ENCODE measurements at regions not wholly inside any gene's neighbourhood (a gene's known extent, or its start where the extent isn't known, plus 50 kb on each side); places are given as distances from the start of the nearest gene placed in this dataset.

DNA sequence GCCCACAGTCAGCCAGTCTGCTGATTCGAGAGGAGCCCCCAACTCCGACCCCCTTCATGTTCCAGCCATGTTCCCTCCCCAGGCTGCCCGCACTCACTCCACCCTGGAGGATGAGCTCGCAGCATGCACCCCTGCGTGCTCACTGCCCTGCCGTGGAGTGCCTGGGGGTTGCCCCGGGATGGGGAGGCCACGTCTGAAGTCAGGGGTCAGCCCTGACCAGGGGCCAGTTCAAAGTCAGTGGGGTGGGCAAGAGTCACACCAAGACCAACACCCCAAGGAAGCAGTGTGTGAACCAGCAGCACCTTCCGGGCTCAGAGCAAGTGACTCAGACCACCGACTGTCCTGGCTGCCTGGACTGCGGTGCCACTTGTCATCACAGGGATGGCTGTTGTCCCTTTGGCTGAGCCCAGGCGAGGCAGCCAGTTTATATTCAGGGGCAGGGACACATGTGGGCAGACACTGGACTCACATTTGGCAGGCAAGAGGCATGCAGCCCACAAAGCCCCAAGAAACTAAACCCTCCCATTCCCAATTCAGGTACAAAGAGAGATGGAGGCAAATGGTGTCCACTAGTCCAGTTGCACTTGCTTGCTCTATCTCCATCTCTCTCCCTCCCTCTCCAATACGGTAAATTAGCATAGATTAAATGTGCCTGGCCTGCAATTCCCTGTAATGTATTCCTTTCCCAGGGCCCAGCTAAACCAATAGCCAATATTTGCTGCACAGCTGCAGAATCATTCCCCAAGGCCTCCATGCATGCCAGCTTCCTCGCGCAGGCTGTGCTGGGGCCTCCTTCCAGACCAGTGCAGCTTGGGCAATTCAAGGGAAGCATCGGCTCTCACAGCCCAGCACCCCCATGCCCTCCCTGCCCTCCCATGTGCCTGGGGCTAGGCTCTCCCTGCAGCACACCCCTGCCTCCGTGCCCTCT lies 135.7 kb upstream of the IQSEC1 start:
- peak; percentile 41 for DNase-seq

DNA sequence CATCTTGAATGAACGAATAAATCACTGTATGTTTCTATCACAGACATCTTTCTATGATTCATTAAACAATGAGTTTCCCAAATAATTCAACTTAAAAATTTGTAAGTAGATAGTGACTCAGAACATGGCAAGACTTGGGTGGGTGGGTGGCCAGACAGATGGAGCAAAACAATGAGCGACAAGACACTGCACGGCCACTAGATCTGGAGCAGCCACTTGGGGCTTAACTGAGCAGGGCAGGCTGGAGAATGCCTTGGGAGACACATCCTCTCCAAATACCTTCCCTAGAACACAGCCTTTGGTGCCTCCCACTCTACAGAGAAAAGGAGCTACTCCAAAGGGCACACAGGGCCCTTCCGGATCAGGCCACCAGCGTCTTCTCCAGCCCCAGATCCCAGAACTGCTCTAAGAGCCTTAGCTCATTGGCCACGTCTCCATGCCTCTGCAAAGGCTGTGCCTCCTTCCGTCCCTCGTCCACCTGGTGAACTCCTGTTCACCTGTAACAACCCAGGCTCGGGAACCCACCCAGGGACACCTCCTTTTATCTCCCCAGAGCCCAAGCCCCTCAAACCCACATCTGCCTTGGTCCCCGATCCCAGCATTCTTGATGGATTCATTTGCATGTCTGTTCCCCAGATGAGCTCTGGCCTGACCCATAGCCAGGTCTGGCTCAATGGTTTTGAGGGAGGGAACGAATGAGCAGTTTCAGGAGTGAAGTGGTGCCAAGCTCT lies 134.9 kb upstream of the IQSEC1 start:
- DNase-seq: no peak

DNA sequence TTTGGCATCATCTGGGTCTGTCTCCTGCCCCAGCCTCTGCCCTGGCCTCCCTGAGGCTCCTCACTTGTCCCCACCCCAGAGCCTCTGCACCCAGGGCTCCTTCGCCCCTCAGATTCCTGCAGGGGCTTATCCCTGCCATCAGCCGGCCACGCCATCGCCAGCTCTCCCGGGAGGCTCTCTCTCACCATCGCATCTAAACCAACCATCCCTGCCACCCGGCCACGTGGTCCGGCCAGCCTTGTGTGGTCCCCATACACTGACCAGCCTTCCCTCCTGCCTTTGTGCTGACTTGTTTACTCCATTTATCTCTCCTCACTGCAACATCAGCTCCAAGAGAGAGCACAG lies 134.3 kb upstream of the IQSEC1 start:
- DNase-seq: no peak

DNA sequence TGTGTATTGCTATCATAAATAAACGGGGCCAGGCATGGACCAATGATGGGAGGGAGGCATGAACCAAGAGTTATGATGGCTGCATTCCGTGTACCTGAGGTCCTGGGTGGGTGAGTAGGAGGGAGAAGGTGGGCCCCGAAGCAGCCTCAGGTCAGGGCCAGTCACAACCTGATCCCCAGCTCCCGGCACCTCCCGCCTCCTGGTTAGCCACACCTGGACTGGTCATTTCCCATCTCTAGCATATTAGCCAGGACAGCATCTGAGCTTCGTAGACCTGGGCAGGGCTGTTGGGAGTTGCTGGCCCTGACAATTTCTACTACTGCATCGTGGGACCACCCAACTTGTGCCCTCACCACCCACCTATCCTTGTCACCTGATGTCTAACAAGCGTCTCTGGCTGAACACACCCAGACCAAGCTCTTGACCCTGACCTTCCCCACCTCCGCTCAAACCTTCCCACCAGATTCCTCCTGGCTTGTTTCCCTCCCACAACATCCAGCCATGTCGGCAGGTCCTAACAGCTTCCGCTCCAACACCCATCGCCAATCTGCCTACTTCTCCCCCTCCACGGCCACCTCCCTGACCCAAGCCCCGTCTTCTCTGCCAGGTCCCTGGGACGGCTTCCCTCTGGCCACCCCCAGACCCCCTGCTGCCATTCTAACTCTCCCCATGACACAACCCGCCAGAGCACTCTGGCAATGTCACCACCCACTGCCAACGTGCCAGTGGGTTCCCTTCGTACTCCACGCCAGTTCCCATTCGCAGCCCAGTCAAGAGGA lies 133.8 kb upstream of the IQSEC1 start:
- no peak for DNase-seq

DNA sequence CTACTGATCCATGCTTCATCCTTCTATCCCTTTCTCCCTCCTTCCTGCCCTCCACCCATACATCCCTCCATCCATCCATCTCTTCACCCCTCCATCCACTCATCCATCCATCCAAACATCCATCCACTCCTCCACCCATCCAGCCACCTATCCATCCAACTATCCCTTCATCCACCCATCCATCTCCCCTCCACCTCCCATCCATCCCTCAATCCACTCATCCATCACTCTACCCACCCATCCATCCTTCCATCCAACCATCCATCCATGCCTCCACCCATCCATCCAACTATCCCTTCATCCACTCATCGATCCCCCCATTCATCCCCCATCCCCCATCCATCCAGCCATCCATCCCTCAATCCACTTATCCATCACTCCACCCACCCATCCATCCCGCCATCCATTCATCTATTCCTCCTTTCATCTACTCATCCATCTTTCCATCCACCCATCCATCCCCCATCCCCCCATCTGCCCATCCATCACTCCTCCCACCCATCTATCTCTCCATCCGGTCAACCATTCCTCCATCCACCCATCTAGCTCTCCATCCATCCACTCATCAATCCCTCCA lies 132.4 kb upstream of the IQSEC1 start:
- DNase-seq: no peak

DNA sequence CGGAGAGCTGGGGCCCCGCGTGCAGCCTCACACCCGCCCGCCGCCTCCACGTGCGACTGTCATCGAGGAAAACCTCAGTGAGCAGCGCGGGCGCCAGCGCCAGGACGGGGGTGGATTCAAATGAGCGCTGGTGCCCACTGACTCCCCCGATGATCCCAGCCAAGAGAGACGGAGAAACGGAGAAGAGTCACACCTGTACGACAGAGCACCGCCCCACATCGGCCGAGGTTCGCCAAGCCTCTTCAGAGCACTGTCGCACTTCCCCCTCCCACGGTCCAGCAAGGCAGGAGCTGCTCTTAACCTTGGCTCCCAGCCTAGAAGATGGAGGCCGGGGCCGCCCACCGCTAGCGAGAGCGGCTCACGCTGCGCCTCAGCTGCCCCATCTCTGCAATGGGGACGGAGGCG lies 130.9 kb upstream of the IQSEC1 start:
- no peak for DNase-seq

DNA sequence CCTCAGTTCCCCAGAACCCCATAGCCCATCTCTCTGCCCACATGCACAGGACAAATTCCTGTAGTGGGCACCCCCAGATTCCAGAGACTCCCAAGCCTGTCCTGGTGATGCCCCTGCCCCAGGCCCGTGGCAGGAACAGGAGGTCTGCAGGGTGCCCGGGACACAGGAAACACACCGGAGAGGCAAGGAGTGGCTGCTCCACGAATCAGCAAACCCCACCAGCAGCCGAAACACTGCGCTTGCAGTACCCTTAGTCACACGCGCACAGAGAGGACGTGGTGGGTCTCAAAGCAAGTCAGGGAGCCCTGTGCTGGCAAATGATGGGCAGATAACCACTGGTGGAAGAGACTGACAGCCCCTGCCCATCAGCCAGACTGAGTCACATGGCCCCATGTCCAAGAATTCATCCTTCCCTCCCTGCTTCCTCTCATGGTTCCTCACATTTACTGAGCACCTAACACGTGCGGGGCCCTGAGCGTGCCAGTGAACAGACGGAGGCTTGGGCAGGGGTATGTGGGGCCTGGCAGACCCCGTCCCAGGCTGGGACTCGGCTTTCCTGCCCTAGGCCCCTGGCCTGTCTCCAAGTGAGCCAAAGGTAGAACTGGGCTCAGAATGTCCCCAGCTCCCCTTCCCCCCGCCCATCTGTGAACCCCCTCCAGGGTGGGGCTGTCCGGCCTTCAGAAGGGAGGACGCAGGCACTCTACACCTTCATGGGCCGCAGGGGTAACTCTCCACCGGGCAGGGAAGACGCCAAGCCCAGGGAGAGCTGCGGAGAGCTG lies 130.4 kb upstream of the IQSEC1 start:
- DNase-seq: no peak

DNA sequence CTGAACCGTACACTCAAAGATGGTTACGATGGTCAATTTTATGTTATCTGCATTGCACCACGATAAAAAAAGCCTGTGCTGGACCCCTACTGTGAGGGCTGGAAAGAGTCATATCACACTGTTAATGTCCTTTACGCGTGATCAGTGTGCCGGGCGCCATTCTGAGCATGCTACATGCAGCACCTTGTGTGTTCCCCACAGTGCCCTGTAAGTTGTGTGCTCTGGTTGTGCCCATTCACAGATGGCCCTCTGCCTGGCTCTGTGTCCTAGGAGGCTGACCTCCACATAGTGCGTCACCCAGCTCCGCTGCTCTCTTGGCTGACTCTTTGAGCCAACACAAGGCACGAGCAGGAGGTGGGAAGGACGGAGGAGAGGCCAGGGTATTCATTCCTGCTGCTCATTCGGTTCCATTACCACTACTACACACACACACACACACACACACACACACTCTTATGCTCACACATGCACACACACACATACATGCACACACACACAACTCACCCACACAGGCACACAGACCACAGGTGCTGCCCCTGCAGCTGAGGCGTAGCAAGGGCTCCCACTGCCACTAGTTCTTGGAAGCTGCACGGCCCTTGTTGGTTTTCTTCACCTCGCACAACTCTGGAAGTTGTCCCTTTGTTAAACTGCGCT lies 129.6 kb upstream of the IQSEC1 start:
- DNase-seq: no peak

DNA sequence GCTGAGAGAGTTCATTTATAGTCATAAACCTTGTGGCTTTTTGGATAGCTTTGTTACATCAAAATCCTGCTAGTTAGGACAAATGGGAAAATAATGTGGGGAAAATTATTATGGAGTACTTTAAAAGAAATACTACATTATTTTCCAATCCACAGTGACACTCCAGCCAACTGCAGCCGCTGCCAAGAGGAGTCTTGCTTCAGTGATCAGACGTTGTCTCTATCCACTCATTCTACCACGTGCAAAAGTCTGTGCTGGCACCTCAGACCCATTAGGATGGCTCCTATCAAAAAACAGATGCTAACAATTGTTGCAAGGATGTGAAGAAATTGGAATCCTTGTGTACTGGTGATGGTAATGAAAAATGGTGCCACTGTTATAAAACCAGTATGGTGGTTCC lies 128.6 kb upstream of the IQSEC1 start:
- no peak for DNase-seq

DNA sequence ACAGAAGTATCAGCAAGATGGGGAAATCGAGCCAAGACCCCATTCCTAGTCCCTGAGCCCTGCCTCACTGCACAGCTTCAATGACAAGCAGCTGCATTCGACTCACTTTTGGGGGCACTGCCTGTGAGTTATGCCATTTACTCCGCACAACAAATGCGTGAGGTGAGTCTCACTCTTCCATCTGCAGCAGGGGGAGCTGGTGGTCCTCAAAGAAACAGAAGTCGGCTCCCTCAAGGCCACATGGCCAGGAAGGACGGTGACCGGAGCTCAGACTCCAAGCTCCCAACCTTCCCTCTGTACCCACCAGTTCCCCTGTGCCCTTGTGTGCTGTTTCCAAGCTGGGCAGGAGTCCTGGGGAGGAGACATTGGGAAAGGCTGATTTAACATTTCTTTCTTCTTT lies 127.7 kb upstream of the IQSEC1 start:
- peak; percentile 60 for DNase-seq

DNA sequence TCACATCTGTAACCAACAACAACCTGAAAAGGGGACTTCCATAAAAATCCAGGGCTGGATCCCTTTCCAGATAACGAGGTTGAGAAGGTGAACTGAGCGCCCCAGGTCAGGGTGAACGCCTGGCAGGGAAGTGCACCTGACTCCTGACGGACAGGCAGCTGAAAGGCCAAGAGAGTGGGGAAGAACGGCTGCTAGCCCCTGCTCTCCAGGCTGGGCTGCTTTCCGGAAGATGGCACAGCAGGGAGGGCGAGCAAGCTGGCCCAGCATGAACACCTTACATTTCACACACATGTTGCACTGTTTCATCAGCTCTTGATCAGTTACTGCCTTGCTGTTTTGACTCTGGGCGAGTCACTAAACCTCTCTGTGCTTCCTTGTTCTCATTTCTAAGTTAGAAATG lies 127.2 kb upstream of the IQSEC1 start:
- no peak for DNase-seq

DNA sequence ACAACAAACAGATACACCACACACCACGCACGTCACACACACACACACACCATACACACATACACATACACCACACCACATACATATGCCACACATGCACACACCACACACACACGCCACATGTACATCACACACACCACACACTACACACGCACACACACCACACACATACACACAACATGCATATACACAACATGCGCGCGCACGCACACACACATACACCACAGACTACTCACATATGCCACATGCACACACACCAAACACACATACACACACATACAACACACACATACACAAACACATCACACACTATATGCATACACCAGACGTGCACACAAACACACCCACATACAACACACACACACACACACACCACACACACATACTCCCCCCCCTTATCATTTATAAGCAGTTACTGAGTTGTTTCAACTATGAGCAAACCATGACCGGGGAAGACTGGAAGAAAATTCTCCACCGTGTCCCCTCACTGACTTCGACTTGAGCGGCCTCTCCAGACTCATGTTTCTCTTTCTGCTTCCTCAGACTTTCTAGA lies 126.7 kb upstream of the IQSEC1 start:
- DNase-seq: no peak

DNA sequence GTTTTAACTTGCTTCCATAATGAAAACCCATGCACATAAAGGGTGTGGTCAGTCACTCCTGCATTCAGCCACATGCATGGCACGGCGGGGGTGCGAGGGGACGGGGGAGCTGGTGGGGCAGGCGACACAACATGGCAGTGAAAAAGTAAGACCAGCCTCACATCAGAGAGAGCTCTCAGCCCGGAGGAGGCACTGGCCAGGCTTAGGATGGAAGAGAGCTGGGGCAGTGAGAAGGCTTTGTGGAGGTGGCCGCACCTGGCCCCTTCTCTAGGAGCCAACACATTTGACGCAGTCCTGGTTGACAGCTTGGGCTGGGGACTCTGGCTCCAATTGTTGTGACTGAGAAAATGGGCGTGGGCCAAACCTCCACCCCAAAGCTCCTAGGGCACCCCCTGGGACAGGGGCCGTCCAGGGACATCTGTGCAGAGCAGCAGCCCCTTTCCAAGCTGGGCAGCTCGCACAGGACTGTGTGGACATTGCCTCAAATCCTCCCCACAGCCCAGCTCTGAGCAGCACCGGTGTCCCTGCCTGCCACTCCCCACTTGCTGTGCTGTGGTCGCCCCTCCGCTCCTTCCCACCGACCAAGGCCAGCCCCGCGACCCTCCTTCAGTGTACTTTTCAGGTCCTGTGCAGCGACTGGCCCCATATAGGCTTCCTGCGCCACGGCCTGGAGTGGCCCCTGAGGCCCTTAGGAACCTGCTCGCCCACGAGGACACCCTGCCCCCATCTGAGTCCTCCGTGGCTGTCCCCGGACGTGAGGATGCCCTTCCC lies 126.0 kb upstream of the IQSEC1 start:
- no peak for DNase-seq

DNA sequence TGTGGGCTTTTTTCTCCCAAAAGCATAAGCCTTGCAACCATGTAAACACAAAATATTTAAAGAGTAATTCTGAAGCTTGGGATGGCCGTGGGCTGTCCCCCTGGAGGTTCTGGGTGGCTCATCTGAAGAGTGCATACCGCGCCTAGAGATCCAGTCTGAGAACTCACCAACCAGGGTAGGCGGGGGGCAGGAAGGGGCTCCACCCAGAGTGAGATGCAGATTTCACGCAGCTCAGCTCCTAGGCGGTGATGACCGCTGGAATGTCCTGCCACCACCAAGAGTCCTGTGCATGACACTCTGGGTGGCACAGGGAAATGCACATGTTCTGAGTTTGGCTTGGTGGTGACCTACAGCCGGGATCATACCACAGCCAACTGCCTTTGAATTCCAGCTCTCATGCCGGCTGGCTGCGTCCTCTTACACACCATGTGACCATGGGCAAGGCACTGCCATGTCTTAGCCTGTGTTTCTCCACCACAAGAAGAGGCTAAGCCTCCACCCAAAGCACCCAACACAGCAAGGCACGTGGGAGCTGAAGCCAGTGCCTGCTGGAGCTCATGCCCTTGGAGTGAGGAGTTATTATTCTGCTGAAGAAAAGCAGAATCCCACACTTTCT lies 125.1 kb upstream of the IQSEC1 start:
- DNase-seq: no peak

DNA sequence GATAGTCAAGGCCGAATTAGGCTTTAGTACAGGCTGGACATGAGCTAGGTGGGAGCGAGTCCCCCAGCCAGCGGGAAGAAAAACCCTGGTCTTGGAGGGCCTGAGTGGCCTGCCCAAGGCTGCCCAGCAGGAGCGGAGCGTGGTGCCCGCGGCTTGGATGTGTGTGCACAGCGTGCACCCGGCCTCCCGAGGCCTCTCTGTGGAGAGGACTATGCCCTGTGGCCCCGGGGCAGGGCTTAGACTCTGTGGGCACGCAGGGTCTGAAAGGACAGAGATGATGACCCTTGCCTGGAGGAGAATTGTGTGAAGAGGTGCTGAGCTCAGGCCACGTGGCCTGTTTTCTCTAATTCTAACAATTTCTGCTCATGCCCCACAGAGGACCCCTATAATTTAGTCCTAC lies 124.6 kb upstream of the IQSEC1 start:
- no peak for DNase-seq

DNA sequence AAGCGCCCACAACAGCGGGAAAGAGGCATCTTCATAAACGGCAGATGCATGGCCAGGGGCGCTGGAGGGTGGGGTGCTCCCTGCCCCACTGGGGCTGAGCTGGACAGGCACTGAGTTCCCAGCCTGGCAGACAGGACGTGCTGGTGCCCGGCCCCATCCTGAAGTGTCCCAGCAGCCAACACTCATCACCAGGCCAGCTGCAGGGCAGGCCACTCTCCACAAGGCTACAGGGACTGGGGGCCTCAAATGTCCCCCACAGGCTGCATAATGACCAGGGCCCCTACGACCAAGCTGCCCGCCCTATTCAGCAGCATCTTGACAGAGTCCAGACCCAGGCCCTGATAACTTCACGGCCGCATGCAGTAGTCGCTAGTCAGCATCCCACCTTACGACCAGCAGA lies 124.1 kb upstream of the IQSEC1 start:
- DNase-seq: no peak

DNA sequence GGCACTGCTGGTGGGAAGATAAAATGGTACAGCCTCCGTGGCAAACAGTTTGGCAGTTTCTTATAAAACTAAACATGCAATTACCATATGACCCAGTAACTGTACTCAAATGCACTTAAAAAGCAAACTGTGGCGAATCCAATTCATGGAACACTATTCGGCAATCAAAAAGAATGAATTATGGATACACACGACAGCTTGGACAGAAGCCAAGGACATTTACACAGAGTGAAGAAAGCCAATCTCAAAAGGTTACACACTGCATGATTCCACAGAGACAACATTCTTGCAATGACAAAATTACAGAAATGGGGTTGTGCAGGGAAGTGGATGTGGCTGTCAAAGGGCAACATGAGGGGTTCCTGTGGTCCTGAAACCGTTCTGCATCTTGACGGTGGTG lies 122.1 kb upstream of the IQSEC1 start:
- no peak for DNase-seq

DNA sequence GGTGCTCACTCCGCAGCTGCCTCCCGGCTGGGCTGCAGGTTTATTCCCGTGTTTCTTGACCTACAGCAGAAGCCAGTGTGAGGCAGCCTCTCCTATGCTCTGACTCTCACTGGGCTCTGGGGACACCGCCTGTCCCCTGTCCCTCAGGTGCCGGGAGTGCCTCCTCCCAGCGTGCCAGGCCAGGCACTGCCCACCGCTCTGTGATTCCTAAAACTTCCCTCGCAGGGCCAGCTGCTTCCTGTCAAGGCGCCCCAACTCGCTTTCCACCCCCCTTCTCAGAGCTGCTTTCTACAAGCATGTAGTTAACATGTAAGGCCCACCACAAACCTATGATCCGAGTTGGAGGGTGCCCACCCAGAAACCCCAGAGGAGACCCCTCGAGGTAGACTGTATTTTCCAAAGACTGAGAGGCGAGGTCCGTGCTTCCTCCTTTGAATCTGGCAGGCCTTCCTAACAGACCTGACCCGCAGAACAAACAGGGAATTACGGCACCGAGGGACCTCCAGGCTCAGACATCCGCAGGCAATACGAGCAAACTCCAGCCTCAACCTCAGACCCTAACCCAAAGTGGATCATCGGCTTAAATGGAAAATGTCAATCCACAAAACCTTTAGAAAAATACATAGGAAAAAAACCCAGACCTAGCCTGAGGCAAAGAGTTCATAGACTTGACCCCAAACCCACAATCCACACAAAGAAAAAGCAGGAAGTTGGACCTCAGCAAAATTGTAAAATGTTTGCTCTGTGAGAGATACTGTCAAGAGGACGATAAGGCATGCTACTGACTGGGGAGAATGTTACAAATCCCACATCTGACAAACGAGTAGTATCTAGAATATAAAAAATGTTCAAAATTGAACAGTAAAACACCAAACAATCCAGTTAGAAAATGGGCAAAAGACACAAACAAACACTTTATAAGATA lies 121.3 kb upstream of the IQSEC1 start:
- DNase-seq: no peak
